ENCODE measurements at regions not wholly inside any gene's neighbourhood (a gene's known extent, or its start where the extent isn't known, plus 50 kb on each side); places are given as distances from the start of the nearest gene placed in this dataset.

- no peak for TF ChIP-seq CTCF (IDR thresholded peaks at IDR 0.05)
- Histone ChIP-seq H3K4me3 (no peak overlapping the region), H3K27ac (no peak overlapping the region)
- DNase-seq (ENCODE audit: low spot score), result no peak
These were observed 439.3 kb upstream of the DAB2 start for GRCh38 chr5:39863926-39864552.

GRCh38 chr5:39857041-39857440 is 432.3 kb upstream of the DAB2 start:
- no peak for DNase-seq (ENCODE audit: low spot score)
- no peak overlapping the region for H3K27ac ChIP-seq
- no peak overlapping the region for H3K4me3 ChIP-seq
- TF ChIP-seq CTCF (IDR thresholded peaks at IDR 0.05), result no peak

- TF ChIP-seq CTCF (IDR thresholded peaks at IDR 0.05), result no peak
- DNase-seq (ENCODE audit: low spot score), result no peak
- Histone ChIP-seq H3K4me3 (no peak overlapping the region), H3K27ac (no peak overlapping the region)
These were observed 430.1 kb upstream of the DAB2 start for GRCh38 chr5:39854771-39855410.

- no peak for TF ChIP-seq CTCF (IDR thresholded peaks at IDR 0.05)
- DNase-seq (ENCODE audit: low spot score), result no peak
- Histone ChIP-seq H3K27ac (no peak overlapping the region), H3K4me3 (no peak overlapping the region)
These were observed 425.5 kb upstream of the DAB2 start for GRCh38 chr5:39850291-39850690.

- Histone ChIP-seq H3K27ac (no peak overlapping the region), H3K4me3 (no peak overlapping the region)
- DNase-seq (ENCODE audit: low spot score), result no peak
- TF ChIP-seq CTCF (IDR thresholded peaks at IDR 0.05), result no peak
These were observed 421.4 kb upstream of the DAB2 start for GRCh38 chr5:39846144-39846543.

GRCh38 chr5:39843767-39844166 is 419.0 kb upstream of the DAB2 start:
- DNase-seq (ENCODE audit: low spot score), result no peak
- Histone ChIP-seq H3K27ac (no peak overlapping the region), H3K4me3 (no peak overlapping the region)
- no peak for TF ChIP-seq CTCF (IDR thresholded peaks at IDR 0.05)

- no peak for TF ChIP-seq CTCF (IDR thresholded peaks at IDR 0.05)
- H3K4me3 ChIP-seq, result no peak overlapping the region
- H3K27ac ChIP-seq, result no peak overlapping the region
- no peak for DNase-seq (ENCODE audit: low spot score)
These were observed 410.6 kb upstream of the DAB2 start for GRCh38 chr5:39835371-39835770.

Data from coronary artery (tissue), 2 donors.